HT-29 (cell line): ENCODE measurements at regions not wholly inside any gene's neighbourhood (a gene's known extent, or its start where the extent isn't known, plus 50 kb on each side); places are given as distances from the start of the nearest gene placed in this dataset.

Source experiments
- DNase-seq: peaks from one replicate; pipeline ENCODE4 v3.0.0-alpha.2; 2015; ENCODE audit warnings: low spot score

GRCh38 chr21:26655460-26655859 is 82.4 kb upstream of the CYYR1 start:
- no peak for DNase-seq

- no peak for DNase-seq
Observed at GRCh38 chr21:26653430-26653829, 80.3 kb upstream of the CYYR1 start.

GRCh38 chr21:26652854-26653253 is 79.8 kb upstream of the CYYR1 start:
- no peak for DNase-seq

DNA sequence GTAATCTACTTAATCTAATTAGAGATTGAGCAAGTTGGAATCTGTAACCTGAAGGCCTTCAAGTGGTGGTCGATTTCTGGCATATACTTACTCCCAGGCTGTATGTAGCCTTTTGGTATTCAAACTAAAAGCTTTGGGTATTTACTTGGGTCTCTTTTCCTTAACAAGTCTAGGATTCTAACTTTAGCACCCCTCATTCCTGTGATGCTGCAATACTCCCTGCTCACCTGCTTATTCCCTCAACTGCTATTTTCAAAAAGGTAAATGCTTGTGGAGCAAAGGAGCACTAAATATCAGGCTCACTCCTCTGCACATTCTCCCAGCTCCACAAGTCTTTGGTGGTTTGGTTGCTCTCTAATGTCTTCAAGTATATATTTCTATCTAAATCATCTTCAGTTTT is 68.0 kb upstream of the CYYR1 start:
- no peak for DNase-seq

DNA sequence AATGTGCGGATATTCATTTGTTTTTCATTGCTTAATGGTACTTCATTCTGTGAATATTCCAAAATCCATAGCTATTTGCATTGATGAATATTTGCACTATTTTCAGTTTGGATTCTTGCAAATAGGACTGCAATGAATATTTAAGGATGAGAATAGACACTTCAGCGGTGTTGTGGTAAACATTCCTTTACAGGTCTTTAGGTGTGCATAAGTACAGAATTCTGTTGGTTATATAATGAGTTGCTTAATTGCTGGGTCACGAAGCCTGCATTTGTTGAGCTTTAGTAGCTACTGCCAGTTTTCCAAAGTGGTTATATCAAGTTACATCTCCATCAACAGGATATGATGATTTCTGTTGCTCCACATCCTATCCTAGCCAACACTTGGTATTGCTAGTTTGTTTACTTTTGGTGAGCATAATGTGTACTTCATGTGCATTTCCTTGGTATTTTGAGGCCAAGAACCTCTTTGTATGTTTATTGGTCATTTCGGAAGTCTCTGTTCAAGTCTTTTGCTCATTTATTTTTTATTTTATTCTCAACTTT is 64.2 kb upstream of the CYYR1 start:
- no peak for DNase-seq

DNA sequence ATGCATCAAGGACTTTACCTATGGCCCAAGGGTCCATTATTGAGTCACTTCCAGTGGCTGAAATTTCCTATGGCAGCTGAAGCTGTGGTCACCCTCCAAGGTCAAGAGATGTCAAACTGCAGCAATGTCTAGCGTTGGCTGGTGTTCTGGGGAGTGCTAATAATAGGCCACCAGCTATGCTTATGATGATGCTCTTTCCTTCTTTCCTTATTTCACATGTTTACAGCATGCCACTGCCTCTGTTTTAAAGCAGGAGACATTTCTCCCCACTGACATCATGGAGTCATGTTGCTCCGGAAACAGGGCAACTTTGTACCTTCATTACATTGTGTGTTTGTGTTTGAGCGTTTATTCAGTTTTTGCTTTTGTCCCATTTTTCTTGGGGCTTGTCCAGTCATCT is 62.6 kb upstream of the CYYR1 start:
- DNase-seq = no peak

GRCh38 chr21:26632691-26633090 is 59.6 kb upstream of the CYYR1 start:
- no peak for DNase-seq

GRCh38 chr21:26626187-26626586 is 53.1 kb upstream of the CYYR1 start:
- no peak for DNase-seq

DNA sequence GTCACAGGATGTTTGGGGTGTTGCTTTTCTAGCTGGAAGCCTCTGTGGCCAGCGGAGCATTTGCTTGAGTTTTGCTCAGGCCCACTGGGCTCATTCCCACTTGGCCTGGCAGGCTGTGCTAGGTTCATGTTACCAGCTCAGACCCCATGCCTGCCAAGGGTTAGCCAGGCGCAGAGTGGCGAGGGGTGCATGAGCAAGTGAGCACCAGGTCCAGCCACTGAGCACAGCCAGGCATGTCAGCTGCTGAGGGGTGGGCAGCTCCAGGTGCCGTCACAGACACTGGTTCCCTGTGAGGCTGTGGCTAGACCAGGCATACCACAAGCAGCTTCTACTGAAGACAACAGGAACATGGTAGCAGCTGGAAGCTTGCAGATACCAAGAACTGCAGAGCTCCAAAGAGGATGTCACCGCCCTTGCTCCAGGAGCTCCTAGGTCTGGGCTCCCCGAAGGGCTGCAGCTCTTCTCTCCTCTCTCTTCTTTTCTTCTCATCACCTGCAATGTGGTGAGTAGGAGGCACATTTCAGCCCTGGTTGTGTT is 52.0 kb upstream of the CYYR1 start:
- no peak for DNase-seq
